ENCODE measurements at regions not wholly inside any gene's neighbourhood (a gene's known extent, or its start where the extent isn't known, plus 50 kb on each side); places are given as distances from the start of the nearest gene placed in this dataset.

DNA sequence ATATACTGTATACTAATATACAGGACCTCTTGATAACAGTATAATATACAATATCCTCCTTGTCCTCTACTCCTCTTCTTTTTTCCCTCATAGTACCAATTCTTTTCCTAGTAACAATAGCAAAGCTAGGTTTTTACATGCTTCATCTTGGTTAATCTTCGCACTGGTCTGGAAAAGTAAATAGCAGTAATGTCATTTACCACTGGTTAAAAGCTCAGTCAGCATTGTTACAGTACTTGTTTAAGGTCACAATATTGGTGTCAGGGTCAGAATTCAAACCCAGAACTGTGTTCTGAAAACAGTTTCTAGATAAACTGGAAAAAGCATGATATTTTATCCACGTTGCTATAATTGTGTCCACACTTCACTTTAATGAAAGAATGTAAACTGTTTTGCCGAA is 692.4 kb upstream of the CDH6 start:
- TF ChIP-seq, protein P1, sequence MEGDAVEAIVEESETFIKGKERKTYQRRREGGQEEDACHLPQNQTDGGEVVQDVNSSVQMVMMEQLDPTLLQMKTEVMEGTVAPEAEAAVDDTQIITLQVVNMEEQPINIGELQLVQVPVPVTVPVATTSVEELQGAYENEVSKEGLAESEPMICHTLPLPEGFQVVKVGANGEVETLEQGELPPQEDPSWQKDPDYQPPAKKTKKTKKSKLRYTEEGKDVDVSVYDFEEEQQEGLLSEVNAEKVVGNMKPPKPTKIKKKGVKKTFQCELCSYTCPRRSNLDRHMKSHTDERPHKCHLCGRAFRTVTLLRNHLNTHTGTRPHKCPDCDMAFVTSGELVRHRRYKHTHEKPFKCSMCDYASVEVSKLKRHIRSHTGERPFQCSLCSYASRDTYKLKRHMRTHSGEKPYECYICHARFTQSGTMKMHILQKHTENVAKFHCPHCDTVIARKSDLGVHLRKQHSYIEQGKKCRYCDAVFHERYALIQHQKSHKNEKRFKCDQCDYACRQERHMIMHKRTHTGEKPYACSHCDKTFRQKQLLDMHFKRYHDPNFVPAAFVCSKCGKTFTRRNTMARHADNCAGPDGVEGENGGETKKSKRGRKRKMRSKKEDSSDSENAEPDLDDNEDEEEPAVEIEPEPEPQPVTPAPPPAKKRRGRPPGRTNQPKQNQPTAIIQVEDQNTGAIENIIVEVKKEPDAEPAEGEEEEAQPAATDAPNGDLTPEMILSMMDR (IDR thresholded peaks at IDR 0.05; ENCODE audit: low read depth, low read length) = no peak
- no peak for TF ChIP-seq EZH2phosphoT487 (IDR thresholded peaks at IDR 0.05; ENCODE audit: low read depth)

Measured in OCI-LY3 (cell line).